ENCODE measurements at regions not wholly inside any gene's neighbourhood (a gene's known extent, or its start where the extent isn't known, plus 50 kb on each side); places are given as distances from the start of the nearest gene placed in this dataset.

GRCh38 chr2:240343548-240343947 is 91.9 kb upstream of the GPC1 start:
- no peak for DNase-seq (ENCODE audit: low read depth)

GRCh38 chr2:240344904-240345303 is 90.6 kb upstream of the GPC1 start:
- DNase-seq (ENCODE audit: low read depth), result no peak

GRCh38 chr2:240346015-240346752 is 89.3 kb upstream of the GPC1 start:
- DNase-seq (ENCODE audit: low read depth), result no peak

GRCh38 chr2:240346753-240347372 is 88.6 kb upstream of the GPC1 start:
- DNase-seq (ENCODE audit: low read depth), result no peak

GRCh38 chr2:240347373-240347940 is 88.0 kb upstream of the GPC1 start:
- DNase-seq (ENCODE audit: low read depth), result no peak

- no peak for DNase-seq (ENCODE audit: low read depth)
Observed at GRCh38 chr2:240347949-240348500, 87.4 kb upstream of the GPC1 start.

GRCh38 chr2:240348522-240348921 is 86.9 kb upstream of the GPC1 start:
- DNase-seq (ENCODE audit: low read depth), result no peak

- no peak for DNase-seq (ENCODE audit: low read depth)
Observed at GRCh38 chr2:240349133-240350005, 86.1 kb upstream of the GPC1 start.

- DNase-seq (ENCODE audit: low read depth), result no peak
Observed at GRCh38 chr2:240350006-240350355, 85.5 kb upstream of the GPC1 start.

- DNase-seq (ENCODE audit: low read depth), result no peak
Observed at GRCh38 chr2:240350696-240351087, 84.8 kb upstream of the GPC1 start.

GRCh38 chr2:240351088-240351741 is 84.2 kb upstream of the GPC1 start:
- no peak for DNase-seq (ENCODE audit: low read depth)

GRCh38 chr2:240351826-240352426 is 83.5 kb upstream of the GPC1 start:
- no peak for DNase-seq (ENCODE audit: low read depth)

GRCh38 chr2:240353086-240353798 is 82.2 kb upstream of the GPC1 start:
- DNase-seq (ENCODE audit: low read depth), result no peak

- no peak for DNase-seq (ENCODE audit: low read depth)
Observed at GRCh38 chr2:240353944-240354343, 81.5 kb upstream of the GPC1 start.

GRCh38 chr2:240355001-240355891 is 80.2 kb upstream of the GPC1 start:
- no peak for DNase-seq (ENCODE audit: low read depth)

GRCh38 chr2:240355962-240356361 is 79.5 kb upstream of the GPC1 start:
- DNase-seq (ENCODE audit: low read depth), result no peak

- no peak for DNase-seq (ENCODE audit: low read depth)
Observed at GRCh38 chr2:240356700-240357640, 78.5 kb upstream of the GPC1 start.

- DNase-seq (ENCODE audit: low read depth), result no peak
Observed at GRCh38 chr2:240357641-240358012, 77.8 kb upstream of the GPC1 start.

GRCh38 chr2:240358080-240358479 is 77.4 kb upstream of the GPC1 start:
- no peak for DNase-seq (ENCODE audit: low read depth)
